ENCODE measurements at regions not wholly inside any gene's neighbourhood (a gene's known extent, or its start where the extent isn't known, plus 50 kb on each side); places are given as distances from the start of the nearest gene placed in this dataset.

- 76 to 93% (median 83%) methylated on average over 1 of the region's 1 CpG for WGBS, 3 donors
- Histone ChIP-seq H3K4me1 (peaks cover 16% of the 10 kb centered on the region), H3K4me3 (no peak overlapping the region), H3K27ac (no peak overlapping the region), H3K9me3 (no peaks in the 10 kb centered on the region), H3K27me3 (ENCODE audit: insufficient read depth in 3 of 3, low read length in 2 of 3) (no peaks in the 10 kb centered on the region), H3K36me3 (ENCODE audit: insufficient read depth in 1 of 2, low read depth in 1 of 2) (no peaks in the 10 kb centered on the region)
- no peak for TF ChIP-seq CTCF (IDR thresholded peaks at IDR 0.05)
- intact Hi-C loops (cut with DNase I), result no loop called here
- ATAC-seq (no peak), DNase-seq (no peak)
These were observed 384.6 kb downstream of the BRINP1 start for GRCh38 chr9:118984607-118985006.

- Histone ChIP-seq H3K4me3 (no peak overlapping the region), H3K27me3 (ENCODE audit: insufficient read depth in 3 of 3, low read length in 2 of 3) (no peaks in the 10 kb centered on the region), H3K9me3 (no peaks in the 10 kb centered on the region), H3K27ac (no peak overlapping the region), H3K4me1 (peaks cover 16% of the 10 kb centered on the region), H3K36me3 (ENCODE audit: insufficient read depth in 1 of 2, low read depth in 1 of 2) (no peaks in the 10 kb centered on the region)
- no peak for DNase-seq
- WGBS, 3 donors, result 31 to 38% (median 35%) methylated on average over 1 of the region's 1 CpG
- peak in 1 of 4 donors; percentile 26 for ATAC-seq
- TF ChIP-seq CTCF (IDR thresholded peaks at IDR 0.05), result no peak
- intact Hi-C loops (cut with DNase I), result no loop called here
These were observed 383.4 kb downstream of the BRINP1 start for GRCh38 chr9:118985851-118986250.

GRCh38 chr9:118987167-118987566 is 382.1 kb downstream of the BRINP1 start:
- Histone ChIP-seq H3K4me1 (peaks cover 26% of the 10 kb centered on the region), H3K4me3 (no peak overlapping the region), H3K36me3 (ENCODE audit: insufficient read depth in 1 of 2, low read depth in 1 of 2) (no peaks in the 10 kb centered on the region), H3K27ac (peak overlapping the region; percentile 58), H3K9me3 (no peaks in the 10 kb centered on the region), H3K27me3 (ENCODE audit: insufficient read depth in 3 of 3, low read length in 2 of 3) (no peaks in the 10 kb centered on the region)
- DNase-seq (no peak), ATAC-seq (peak; percentile 46 to 86 (median 68))
- WGBS, 3 donors, result 17 to 36% (median 24%) methylated on average over 4 of the region's 4 CpGs
- TF ChIP-seq CTCF (IDR thresholded peaks at IDR 0.05), result no peak
- intact Hi-C loops (cut with DNase I), result no loop called here

GRCh38 chr9:118990949-118991348 is 378.3 kb downstream of the BRINP1 start:
- ATAC-seq (peak in 2 of 4 donors; percentile 24 to 28), DNase-seq (peak in 1 of 2 donors; percentile 45)
- WGBS, 3 donors, result 75 to 88% (median 88%) methylated on average over 2 of the region's 2 CpGs
- Histone ChIP-seq H3K27ac (no peak overlapping the region), H3K27me3 (ENCODE audit: insufficient read depth in 3 of 3, low read length in 2 of 3) (no peaks in the 10 kb centered on the region), H3K4me1 (peaks cover 29% of the 10 kb centered on the region), H3K36me3 (ENCODE audit: insufficient read depth in 1 of 2, low read depth in 1 of 2) (no peaks in the 10 kb centered on the region), H3K9me3 (no peaks in the 10 kb centered on the region), H3K4me3 (no peak overlapping the region)
- intact Hi-C loops (cut with DNase I), result loop anchor here (5.0 kb wide), 2 partner anchors 159 to 296 kb away; no protein-coding TSS in a partner anchor
- no peak for TF ChIP-seq CTCF (IDR thresholded peaks at IDR 0.05)

Measured in psoas muscle (tissue), 7 donors.